Vagina (tissue), 2 donors: ENCODE measurements at regions not wholly inside any gene's neighbourhood (a gene's known extent, or its start where the extent isn't known, plus 50 kb on each side); places are given as distances from the start of the nearest gene placed in this dataset.

Source experiments
- CTCF ChIP-seq, 3 experiments: fragments of 450-650 bp in 2 of 3; fragments of 200-600 bp in 1 of 3; sonication (generic) in 1 of 3; IDR thresholded peaks; one replicate each; pipeline ENCODE4 v1.5.1; 2017 to 2019; ENCODE audit warnings: antibody characterized with exemption in 3 of 3, mild to moderate bottlenecking in 2 of 3, moderate library complexity in 2 of 3
- POLR2AphosphoS5 ChIP-seq, 2 donors: sonication (generic); formaldehyde crosslinking; IDR thresholded peaks; one replicate each; pipeline ENCODE4 v1.9.0; 2017; ENCODE audit warnings: antibody characterized with exemption in 2 of 2, mild to moderate bottlenecking in 2 of 2, low read depth in 1 of 2; ENCODE audit not compliant: insufficient read depth in 1 of 2

GRCh38 chr21:35923971-35924370 lies 136.4 kb downstream of the SETD4 start:
- TF ChIP-seq CTCF (IDR thresholded peaks at IDR 0.05), result no peak
- TF ChIP-seq POLR2AphosphoS5 (IDR thresholded peaks at IDR 0.05; ENCODE audit: insufficient read depth in 1 of 2, low read depth in 1 of 2), result no peak
